ENCODE measurements at regions not wholly inside any gene's neighbourhood (a gene's known extent, or its start where the extent isn't known, plus 50 kb on each side); places are given as distances from the start of the nearest gene placed in this dataset.

- DNase-seq = no peak
These were observed 434.0 kb downstream of the GADD45G start for GRCh38 chr9:90038763-90039162.

- no peak for DNase-seq
These were observed 439.5 kb downstream of the GADD45G start for GRCh38 chr9:90044263-90044662.

GRCh38 chr9:90044710-90045151, 439.9 kb downstream of the GADD45G start:
- no peak for DNase-seq

GRCh38 chr9:90046317-90046861, 441.6 kb downstream of the GADD45G start:
- DNase-seq = no peak

GRCh38 chr9:90047828-90048227, 443.0 kb downstream of the GADD45G start:
- DNase-seq = no peak

GRCh38 chr9:90052366-90052765, 447.6 kb downstream of the GADD45G start:
- no peak for DNase-seq

- no peak for DNase-seq
These were observed 448.2 kb downstream of the GADD45G start for GRCh38 chr9:90053027-90053426.

GRCh38 chr9:90054810-90055209, 450.0 kb downstream of the GADD45G start:
- no peak for DNase-seq

GRCh38 chr9:90055226-90055625, 450.4 kb downstream of the GADD45G start:
- no peak for DNase-seq

GRCh38 chr9:90057361-90057760, 452.5 kb downstream of the GADD45G start:
- DNase-seq = no peak

GRCh38 chr9:90058182-90058763, 453.5 kb downstream of the GADD45G start:
- no peak for DNase-seq

GRCh38 chr9:90059436-90059835, 454.6 kb downstream of the GADD45G start:
- DNase-seq = no peak

GRCh38 chr9:90060256-90060655, 455.4 kb downstream of the GADD45G start:
- no peak for DNase-seq

GRCh38 chr9:90061187-90061586, 456.4 kb downstream of the GADD45G start:
- DNase-seq = no peak

- DNase-seq = no peak
These were observed 458.2 kb downstream of the GADD45G start for GRCh38 chr9:90062982-90063381.

- no peak for DNase-seq
These were observed 459.4 kb downstream of the GADD45G start for GRCh38 chr9:90064248-90064647.

- no peak for DNase-seq
These were observed 460.2 kb downstream of the GADD45G start for GRCh38 chr9:90064971-90065370.

GRCh38 chr9:90065851-90066250, 461.0 kb downstream of the GADD45G start:
- DNase-seq = no peak

GRCh38 chr9:90069085-90069484, 464.3 kb downstream of the GADD45G start:
- no peak for DNase-seq

- DNase-seq = no peak
These were observed 465.2 kb downstream of the GADD45G start for GRCh38 chr9:90070056-90070455.

- DNase-seq = no peak
These were observed 465.7 kb downstream of the GADD45G start for GRCh38 chr9:90070469-90070868.

GRCh38 chr9:90070931-90071660, 466.3 kb downstream of the GADD45G start:
- DNase-seq = no peak

GRCh38 chr9:90073186-90073945, 468.6 kb downstream of the GADD45G start:
- DNase-seq = no peak
